HFFc6 (cell line): ENCODE measurements at regions not wholly inside any gene's neighbourhood (a gene's known extent, or its start where the extent isn't known, plus 50 kb on each side); places are given as distances from the start of the nearest gene placed in this dataset.
"Not testable (repeated sequence)": the region's sequence is repeated elsewhere in the genome, so short reads cannot be mapped to it uniquely, and the experiment has no call there.

Experiments used
- DNase-seq: peaks from one replicate; pipeline ENCODE4 v3.0.0-alpha.2; 2018
- H3K27ac Mint-ChIP-seq: 2 replicates; pipeline ENCODE4 v1.8.0; 2020; ENCODE audit warnings: mild to moderate bottlenecking, mixed read lengths
- H3K27me3 Mint-ChIP-seq: 2 replicates; pipeline ENCODE4 v1.8.0; 2021; ENCODE audit warnings: mild to moderate bottlenecking, moderate library complexity, mixed read lengths; ENCODE audit not compliant: insufficient read depth
- H3K36me3 Mint-ChIP-seq: 2 replicates; pipeline ENCODE4 v1.8.0; 2021; ENCODE audit warnings: low read depth, mixed read lengths
- H3K4me1 Mint-ChIP-seq: 2 replicates; pipeline ENCODE4 v1.8.0; 2020; ENCODE audit warnings: low read depth, mixed read lengths
- H3K4me3 Mint-ChIP-seq: 2 replicates; pipeline ENCODE4 v1.8.0; 2020; ENCODE audit warnings: mild to moderate bottlenecking, moderate library complexity, mixed read lengths
- H3K9me3 Mint-ChIP-seq: 2 replicates; pipeline ENCODE4 v1.8.0; 2020; ENCODE audit warnings: mild to moderate bottlenecking, mixed read lengths
- TF ChIP-seq, protein P1 (sequence below): fragments of 200-600 bp; sonication (generic); IDR thresholded peaks from 2 replicates; pipeline ENCODE4 v1.5.0; 2021; ENCODE audit warnings: antibody characterized with exemption, mild to moderate bottlenecking

DNA sequence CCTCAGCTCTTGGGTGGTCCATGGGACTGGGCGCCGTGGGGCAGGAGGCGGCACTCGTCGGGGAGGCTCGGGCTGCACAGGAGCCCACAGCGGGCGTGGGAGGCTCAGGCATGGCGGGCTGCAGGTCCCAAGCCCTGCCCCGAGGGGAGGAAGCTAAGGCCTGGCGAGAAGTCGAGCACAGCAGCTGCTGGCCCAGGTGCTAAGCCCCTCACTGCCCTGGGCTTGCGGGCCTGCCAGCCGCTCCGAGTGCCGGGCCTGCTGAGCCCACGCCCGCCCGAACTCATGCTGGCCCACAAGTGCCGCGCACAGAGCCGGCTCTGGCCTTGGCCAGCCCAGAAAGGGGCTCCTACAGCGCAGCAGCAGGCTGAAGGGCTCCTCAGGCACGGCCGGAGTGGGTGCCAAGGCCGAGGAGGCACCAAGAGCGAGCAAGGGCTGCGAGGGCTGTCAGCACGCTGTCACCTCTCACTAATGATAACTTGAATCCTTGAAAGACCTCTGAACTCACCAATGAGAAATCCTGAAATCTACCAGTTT lies 1506.8 kb upstream of the WWC1 start:
- DNase-seq: no peak
- no peaks in the 10 kb centered on the region for H3K27me3 Mint-ChIP-seq
- no peaks in the 10 kb centered on the region for H3K36me3 Mint-ChIP-seq
- no peak overlapping the region for H3K27ac Mint-ChIP-seq
- TF ChIP-seq, protein P1, sequence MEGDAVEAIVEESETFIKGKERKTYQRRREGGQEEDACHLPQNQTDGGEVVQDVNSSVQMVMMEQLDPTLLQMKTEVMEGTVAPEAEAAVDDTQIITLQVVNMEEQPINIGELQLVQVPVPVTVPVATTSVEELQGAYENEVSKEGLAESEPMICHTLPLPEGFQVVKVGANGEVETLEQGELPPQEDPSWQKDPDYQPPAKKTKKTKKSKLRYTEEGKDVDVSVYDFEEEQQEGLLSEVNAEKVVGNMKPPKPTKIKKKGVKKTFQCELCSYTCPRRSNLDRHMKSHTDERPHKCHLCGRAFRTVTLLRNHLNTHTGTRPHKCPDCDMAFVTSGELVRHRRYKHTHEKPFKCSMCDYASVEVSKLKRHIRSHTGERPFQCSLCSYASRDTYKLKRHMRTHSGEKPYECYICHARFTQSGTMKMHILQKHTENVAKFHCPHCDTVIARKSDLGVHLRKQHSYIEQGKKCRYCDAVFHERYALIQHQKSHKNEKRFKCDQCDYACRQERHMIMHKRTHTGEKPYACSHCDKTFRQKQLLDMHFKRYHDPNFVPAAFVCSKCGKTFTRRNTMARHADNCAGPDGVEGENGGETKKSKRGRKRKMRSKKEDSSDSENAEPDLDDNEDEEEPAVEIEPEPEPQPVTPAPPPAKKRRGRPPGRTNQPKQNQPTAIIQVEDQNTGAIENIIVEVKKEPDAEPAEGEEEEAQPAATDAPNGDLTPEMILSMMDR: no peak
- H3K4me1 Mint-ChIP-seq: no peaks in the 10 kb centered on the region
- H3K4me3 Mint-ChIP-seq: no peak overlapping the region
- peaks cover 39% of the 10 kb centered on the region for H3K9me3 Mint-ChIP-seq

DNA sequence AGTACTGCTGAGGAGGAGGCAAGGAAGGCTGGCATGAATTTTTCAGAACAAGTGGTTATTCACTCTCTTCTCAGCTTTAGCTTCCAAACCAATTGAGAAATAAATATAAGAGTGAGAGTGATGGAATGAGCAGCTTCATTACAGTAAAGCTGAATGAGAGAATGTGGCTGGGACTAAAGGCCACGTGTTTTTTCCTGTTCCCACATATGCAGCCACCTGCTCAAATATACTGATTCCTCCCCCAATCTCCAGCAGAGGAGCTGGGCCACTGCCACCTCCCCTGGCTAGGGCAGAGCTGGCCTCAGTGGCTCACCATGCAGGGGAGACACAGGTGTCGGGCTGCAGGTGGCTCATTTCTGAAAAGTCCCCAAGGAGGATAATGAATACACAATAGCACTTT lies 1505.3 kb upstream of the WWC1 start:
- Mint-ChIP-seq H3K9me3 (peaks cover 42% of the 10 kb centered on the region), H3K4me1 (no peaks in the 10 kb centered on the region), H3K27ac (no peak overlapping the region), H3K4me3 (no peak overlapping the region), H3K36me3 (no peaks in the 10 kb centered on the region), H3K27me3 (no peaks in the 10 kb centered on the region)
- TF ChIP-seq, protein P1: no peak
- DNase-seq: no peak

- H3K36me3 Mint-ChIP-seq: no peaks in the 10 kb centered on the region
Observed at GRCh38 chr5:166786889-166787288, 1504.6 kb upstream of the WWC1 start.

GRCh38 chr5:166788050-166788449 lies 1503.4 kb upstream of the WWC1 start:
- no peaks in the 10 kb centered on the region for H3K36me3 Mint-ChIP-seq
- DNase-seq: no peak
- H3K9me3 Mint-ChIP-seq: peaks cover 37% of the 10 kb centered on the region
- TF ChIP-seq, protein P1: no peak
- H3K4me1 Mint-ChIP-seq: no peaks in the 10 kb centered on the region
- no peak overlapping the region for H3K4me3 Mint-ChIP-seq
- no peaks in the 10 kb centered on the region for H3K27me3 Mint-ChIP-seq
- H3K27ac Mint-ChIP-seq: no peak overlapping the region

More at GRCh38 chr5:166786889-166787288, 1504.6 kb upstream of the WWC1 start:
- Mint-ChIP-seq H3K9me3 (peaks cover 37% of the 10 kb centered on the region), H3K27me3 (no peaks in the 10 kb centered on the region), H3K27ac (no peak overlapping the region), H3K4me3 (no peak overlapping the region), H3K4me1 (no peaks in the 10 kb centered on the region)
- TF ChIP-seq, protein P1: no peak
- no peak for DNase-seq

DNA sequence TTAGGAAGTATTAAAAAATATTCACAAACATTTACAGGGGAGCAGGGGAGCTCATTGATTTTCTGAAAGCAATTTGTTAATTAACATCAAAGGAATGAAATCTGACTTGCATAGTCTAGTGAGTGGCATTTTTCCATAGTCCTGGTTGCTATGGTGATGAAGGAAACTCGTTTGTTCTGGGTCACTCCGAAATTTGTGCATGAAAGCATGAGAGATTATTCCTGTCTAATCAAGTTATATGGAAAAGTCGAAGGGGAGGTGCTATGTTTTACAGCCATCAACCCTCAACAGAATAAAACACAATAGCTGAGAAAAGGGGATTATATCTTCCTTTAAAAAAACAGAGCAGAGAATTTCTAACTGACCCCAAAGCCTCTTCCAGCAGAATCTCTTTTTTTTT lies 1495.7 kb upstream of the WWC1 start:
- Mint-ChIP-seq H3K9me3 (peaks cover 49% of the 10 kb centered on the region), H3K36me3 (no peaks in the 10 kb centered on the region), H3K4me1 (no peaks in the 10 kb centered on the region), H3K27me3 (no peaks in the 10 kb centered on the region), H3K4me3 (no peak overlapping the region), H3K27ac (no peak overlapping the region)
- TF ChIP-seq, protein P1: no peak
- DNase-seq: no peak

- Mint-ChIP-seq H3K4me3 (no peak overlapping the region), H3K9me3 (peaks cover 60% of the 10 kb centered on the region), H3K36me3 (peaks cover 5% of the 10 kb centered on the region; the same call in 1 of the 2 replicates), H3K4me1 (no peaks in the 10 kb centered on the region), H3K27ac (no peak overlapping the region), H3K27me3 (no peaks in the 10 kb centered on the region; the same call in 1 of the 2 replicates)
- TF ChIP-seq, protein P1: no peak
- DNase-seq: no peak
Observed at GRCh38 chr5:166803058-166803457, 1488.4 kb upstream of the WWC1 start.

GRCh38 chr5:166804223-166804622 lies 1487.2 kb upstream of the WWC1 start:
- not testable (repeated sequence) for H3K27me3 Mint-ChIP-seq, H3K27ac Mint-ChIP-seq
- peaks cover 57% of the 10 kb centered on the region for H3K9me3 Mint-ChIP-seq

GRCh38 chr5:166804693-166805092 lies 1486.8 kb upstream of the WWC1 start:
- not testable (repeated sequence) for H3K4me3 Mint-ChIP-seq, H3K27ac Mint-ChIP-seq, H3K36me3 Mint-ChIP-seq, H3K4me1 Mint-ChIP-seq, DNase-seq, H3K27me3 Mint-ChIP-seq
- H3K9me3 Mint-ChIP-seq: peaks cover 59% of the 10 kb centered on the region

More at GRCh38 chr5:166804223-166804622, 1487.2 kb upstream of the WWC1 start:
- H3K4me1 Mint-ChIP-seq, DNase-seq, H3K36me3 Mint-ChIP-seq, H3K4me3 Mint-ChIP-seq: not testable (repeated sequence)
